HG03196 (cell line): ENCODE measurements at regions not wholly inside any gene's neighbourhood (a gene's known extent, or its start where the extent isn't known, plus 50 kb on each side); places are given as distances from the start of the nearest gene placed in this dataset.

ENCODE experiments used
- ATAC-seq: cut with Tn5 transposase; IDR thresholded peaks from one replicate; pipeline ENCODE4 v1.9.1; 2021; ENCODE audit not compliant: unreplicated experiment

DNA sequence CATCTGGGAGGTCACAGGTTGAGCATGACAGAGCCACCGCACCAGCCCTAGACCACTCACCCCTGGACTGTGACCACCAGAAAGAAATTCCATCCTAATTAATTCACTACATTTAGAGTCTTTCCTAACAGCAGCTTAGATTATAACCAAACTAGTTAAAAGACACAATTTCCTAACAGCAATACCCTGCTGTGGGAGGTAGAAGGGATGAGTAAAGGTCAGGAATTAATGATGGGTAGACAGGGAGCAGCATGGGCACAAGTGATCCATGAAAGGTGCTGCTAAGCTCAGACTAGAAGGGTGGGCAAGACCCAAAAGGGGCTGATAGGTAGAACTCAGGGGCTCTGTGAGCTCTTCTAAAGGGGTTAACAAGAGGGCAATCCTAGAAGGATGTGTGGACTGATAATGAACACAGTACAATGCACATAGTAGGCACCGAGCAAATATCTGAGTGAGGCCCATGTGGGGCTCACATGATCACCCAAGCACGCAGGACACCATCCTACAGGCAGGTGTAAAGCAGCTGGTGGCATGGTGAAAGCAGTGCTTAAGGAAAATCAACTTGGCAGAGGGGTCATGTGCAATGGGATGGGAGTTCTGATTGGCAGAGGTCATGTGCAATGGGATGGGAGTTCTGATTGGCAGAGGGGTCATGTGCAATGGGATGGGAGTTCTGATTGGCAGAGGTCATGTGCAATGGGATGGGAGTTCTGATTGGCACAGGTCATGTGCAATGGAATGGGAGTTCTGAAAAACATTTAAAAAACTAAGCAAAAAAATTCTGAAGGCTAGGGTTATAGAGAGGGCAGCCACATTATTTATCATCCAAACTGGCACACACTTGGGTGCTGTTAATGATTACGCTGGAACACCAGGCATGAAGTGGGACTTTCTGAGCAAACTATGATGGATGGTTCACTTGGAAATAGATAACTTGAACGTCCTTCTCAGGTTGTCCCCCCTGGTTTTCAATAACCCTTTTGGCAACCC is 188.2 kb upstream of the FOXQ1 start:
- no peak for ATAC-seq

DNA sequence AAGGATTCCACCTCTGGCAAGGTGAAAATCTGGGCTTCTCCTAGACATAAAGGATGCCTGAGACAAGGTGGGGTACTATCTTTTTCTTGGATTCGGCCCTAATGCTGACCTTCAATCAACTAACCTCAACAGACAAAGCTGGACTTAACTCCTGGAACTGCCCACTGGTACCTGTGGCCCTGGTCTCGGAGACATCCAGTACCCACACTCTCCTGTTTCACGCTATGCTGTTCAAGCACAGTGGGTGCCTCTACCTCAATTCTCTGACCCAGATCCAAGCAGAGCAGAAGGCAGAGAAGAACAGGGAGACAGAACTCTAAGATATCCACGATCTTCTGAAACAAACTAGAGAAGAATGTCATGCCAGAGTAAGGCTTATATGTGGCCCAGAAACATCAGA is 189.8 kb upstream of the FOXQ1 start:
- ATAC-seq: no peak

- no peak for ATAC-seq
These were observed 193.6 kb upstream of the FOXQ1 start for GRCh38 chr6:1118287-1118647.

DNA sequence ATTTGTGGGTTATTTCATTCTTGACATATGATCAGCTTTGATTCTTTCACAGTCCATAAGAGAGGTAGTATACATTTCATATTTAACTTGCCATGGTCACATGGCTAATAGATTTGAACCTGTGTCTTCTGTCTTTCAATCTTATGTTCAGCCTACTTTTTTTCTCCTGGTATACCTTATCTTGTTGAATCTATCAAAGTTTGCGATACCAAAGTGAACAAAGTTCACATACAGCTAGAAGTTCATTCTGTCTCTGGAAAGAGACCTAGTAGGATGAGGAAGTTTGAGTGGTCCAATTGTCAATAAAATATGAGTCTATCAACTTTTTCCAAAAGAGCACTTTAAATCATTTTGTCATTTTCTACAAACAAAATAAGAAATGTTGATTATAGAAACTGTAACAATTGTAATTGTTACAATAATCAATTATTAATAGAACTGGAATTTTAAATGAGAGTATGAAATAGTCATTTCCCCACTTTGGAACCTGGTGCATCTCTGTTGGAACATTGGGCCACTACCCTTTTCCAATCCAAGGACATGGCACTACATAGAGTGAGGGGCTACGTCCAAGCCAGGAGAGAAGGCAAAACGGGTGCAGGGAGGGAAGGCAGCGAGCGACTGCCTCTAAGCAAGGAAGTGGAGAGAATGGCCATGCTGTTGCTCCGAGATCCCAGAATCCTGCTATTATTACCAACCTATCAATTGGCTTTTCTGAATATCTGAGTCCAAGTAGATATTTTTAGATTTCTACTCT is 194.2 kb upstream of the FOXQ1 start:
- no peak for ATAC-seq

- ATAC-seq: no peak
These were observed 195.7 kb upstream of the FOXQ1 start for GRCh38 chr6:1116149-1116548.

DNA sequence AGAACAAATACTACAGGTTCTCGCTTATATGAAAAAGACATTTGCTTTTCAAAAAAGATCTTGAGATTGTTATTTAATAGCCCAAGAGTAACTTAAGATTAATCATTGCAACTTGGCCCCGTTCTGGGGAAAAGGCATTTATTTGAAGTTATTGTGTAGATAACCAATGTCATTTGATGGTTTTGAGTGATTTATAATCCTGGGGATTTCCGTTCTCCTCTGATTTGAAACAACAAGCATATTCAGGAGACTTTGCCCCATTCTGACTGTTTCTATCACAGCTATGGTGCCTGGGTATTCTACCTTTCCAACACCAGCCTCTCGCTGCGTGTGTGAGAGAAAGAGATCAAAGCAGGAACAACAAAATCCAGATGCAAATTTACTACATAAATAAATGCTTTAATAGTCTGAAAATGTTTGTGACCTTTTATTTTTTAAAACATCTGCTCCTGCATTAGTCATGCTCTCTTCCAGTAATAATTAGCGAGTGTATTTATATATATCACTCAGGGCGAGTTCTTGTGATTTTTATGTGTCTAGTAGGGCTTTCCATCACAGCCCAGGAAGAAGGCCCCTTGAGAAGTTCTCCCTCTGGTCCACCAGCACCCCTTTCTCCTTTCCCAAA is 197.9 kb upstream of the FOXQ1 start:
- ATAC-seq: no peak

DNA sequence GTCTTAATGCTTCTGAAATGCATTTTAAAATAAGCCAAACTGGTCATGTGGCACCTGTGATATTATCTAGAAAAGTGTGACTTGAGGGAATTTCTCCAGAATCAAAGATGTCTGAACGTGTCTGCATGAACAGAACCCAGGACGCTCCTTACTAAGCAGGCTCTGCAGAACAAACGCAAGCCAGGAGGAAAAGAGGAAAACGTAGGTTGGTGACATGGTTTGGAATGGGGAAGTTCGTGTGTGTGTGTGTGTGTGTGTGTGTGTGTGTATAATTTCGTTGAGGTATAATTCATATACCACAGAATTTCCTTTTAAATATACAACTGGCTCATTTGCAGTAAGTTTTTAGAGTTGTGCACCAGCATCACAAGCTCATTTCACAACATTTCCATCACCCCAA is 200.5 kb upstream of the FOXQ1 start:
- ATAC-seq: no peak

- ATAC-seq: no peak
These were observed 201.0 kb upstream of the FOXQ1 start for GRCh38 chr6:1110941-1111349.

DNA sequence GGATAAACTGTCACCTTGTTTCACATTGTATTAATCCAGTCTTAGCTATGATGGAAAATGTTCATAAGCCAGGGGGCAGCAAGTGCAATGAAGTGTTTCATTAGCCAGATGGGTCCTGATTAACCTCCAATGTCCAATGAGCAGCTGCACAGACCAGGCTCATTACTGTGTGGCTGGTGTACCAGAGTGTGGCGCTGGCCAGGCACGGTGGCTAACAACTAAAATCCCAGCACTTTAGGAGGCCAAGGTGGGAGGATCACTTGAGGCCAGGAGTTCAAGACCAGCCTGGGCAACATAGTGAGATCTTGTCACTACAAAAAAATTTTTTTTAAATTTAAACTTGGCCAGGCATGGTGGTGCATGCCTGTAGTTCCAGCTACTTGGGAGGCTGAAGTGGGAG is 201.7 kb upstream of the FOXQ1 start:
- ATAC-seq: no peak

DNA sequence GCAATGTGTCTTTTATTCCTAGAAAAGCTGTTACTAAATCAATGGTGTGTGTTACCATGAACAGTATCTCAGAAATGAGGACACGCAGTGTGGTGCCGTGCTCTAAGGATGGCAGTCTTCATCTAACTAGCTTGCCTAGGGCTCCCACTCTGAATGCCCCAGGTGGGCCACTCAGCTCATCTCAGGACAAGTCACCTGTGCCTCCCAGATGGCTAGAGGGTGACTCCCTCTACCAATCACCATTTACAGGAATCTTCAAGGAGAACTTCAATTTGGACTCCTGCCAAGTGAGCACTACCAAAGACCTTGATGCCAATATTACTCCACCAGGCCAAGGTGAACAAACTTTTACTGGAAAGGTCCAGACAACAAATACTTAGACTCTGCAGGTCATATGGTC is 202.8 kb upstream of the FOXQ1 start:
- no peak for ATAC-seq

DNA sequence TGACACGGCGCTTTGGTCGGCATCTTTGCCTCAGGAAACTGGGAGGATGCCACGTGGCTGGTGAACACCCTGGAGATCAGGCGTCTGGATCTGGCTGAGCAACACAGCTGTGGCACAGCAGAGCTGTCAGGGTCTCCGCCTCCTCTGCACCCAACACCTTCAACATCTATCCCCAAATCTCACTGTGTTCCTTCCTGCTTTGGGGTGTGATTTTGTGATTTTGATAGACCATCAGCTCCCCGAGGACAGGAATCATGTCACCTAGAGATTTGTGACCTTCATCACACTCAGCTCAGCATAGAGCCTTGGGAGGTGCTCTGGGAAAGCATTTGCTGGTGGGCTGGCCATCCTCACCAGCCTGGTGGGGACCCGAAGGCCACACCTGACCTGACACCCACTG is 203.7 kb upstream of the FOXQ1 start:
- ATAC-seq: no peak

DNA sequence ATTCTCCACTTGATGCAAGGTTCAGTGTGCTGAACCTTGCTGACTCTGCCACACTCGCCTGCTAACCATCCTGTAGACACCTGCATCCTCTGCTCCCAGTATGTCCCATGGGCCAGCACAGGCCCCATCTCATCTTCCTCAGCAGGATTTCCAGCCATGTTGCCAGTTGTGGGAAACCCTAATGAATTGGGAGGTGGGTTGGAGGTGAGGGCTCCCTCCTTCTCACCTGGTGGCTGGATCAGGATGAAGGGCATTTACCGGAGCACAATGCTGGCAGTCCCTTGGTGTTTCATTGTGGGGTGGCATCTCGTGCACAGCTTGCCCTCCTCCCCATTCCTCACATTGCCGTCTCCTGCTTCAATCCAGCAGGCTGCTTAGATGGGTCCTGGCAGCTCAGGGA is 204.3 kb upstream of the FOXQ1 start:
- no peak for ATAC-seq

GRCh38 chr6:1105833-1106400 is 206.0 kb upstream of the FOXQ1 start:
- no peak for ATAC-seq

DNA sequence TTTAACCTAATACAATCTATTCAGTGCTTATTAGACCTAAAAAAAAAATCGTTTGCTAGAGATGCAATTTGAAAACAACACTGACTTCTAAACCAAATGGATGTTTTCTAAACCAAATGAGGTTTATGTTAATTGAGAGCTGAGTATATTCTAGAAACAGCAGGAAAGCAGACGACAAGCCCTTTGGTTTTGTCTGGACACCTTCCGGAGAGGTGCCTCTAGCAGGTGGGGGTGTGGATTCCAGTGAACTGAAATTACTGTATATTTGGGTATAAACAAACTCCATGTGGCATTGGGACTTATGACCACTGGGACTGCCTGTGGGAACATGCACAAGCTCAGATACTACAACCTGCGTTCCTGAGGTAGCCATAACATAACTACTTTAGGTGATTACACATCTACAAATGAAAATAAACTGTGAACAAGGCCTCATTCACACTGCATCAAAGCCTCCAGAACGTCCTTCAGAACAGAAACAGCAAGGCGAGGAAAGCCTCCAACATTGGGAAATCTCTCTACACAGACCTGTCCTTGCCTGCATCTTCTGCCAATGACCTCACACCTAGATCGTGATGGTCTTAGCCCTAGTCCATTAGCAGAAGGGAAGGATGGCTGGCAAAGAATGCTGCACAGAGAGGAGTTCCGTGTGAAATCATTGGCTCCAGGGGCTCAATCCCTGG is 206.8 kb upstream of the FOXQ1 start:
- ATAC-seq: no peak

- no peak for ATAC-seq
These were observed 207.8 kb upstream of the FOXQ1 start for GRCh38 chr6:1103945-1104623.

- ATAC-seq: no peak
These were observed 208.9 kb upstream of the FOXQ1 start for GRCh38 chr6:1103021-1103420.

DNA sequence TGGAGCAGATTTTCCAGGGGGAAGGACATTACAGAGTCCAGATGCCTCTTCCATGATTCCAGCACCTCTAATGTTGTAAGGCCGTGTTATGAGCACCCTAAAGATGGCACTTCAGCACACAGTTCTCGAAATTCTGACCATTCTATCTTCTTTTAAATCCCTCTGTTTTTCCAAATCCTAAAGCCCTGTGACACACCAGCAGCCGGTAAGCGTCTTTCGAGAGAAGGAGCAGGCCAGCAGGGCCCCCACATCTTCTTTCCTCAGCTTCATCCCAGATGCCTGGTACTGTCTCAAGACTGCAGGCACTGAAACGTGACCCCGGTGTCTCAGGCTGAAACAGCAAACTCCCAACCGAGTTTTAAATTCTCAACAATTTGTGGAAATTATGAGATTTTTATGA is 211.6 kb upstream of the FOXQ1 start:
- no peak for ATAC-seq

DNA sequence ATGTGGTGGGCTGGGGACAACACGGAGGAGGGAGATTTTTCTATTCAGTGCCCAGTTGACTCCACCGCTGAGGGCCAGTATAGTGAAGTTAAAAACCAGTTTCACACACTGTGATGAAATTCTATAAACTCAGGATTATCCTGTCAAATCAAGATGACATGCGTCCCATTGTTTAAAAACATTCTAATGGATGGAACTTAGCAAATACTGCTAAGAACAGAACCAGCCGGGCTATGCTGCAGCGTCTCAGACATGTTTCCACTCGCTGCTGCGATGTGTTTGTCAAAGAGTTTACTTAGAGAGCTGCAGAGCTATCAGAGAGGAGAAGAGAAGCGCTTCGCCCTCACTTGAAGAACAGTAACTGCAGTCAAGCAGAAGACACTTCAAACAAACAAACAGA is 212.6 kb upstream of the FOXQ1 start:
- ATAC-seq: no peak

DNA sequence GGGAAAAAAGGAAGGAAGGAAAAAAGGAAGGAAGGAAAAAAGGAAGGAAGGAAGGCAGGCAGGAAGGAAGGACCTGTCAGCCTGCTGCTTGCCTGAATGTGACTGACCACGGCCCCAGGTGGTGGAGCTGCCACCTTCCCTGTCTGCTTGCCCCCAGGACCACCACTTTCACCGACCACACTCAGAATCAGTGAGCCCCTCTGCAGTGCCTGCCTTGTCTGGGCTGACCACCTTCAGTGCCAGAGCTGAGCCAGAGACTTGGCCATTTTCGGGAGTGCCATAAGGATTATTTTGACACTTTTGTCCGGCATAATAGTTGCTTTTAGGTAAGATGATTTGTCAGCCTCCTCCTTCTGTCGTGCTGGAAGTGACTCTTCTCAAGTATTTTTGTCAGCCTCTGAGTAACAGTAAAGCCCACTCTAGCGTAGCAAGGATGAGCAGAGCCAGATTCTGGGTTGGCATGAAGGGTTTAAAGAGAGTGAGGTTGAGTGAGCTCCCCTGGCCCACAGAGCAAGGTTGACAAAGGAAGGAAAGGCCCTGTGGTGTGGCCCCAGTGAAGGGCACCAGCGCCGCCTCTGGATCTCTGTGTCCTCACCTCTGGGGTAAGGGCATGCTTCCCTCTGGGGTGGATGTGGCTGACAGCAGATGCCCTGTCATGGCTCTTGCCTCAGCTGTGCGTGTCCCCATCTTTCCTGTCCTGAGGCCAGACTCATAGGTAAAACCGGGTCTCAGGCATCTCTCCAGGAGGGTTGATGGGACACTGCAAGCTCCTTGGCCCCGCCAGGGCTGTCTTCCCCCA is 214.7 kb upstream of the FOXQ1 start:
- ATAC-seq: no peak

DNA sequence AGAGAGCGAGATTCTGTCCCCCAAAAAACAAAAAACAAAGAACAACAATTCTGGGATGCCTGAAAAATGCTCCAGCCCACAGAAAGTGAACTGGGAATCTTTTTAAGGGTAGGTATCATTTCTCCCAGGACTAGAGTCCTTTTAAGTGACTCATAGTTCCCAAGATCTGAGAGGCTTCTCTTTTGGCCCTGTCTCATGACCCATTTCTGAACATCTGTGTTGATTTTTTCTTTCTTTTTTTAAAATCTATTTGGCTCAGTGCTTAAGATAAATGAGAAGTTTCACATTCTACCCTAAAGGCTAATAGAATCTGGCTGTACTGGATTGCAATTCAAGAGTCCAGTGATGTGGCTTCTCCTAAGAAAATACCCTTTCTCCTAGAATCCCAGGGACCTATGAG is 217.6 kb upstream of the FOXQ1 start:
- ATAC-seq: no peak
